Skeletal muscle satellite cell (primary cell): ENCODE measurements at regions not wholly inside any gene's neighbourhood (a gene's known extent, or its start where the extent isn't known, plus 50 kb on each side); places are given as distances from the start of the nearest gene placed in this dataset.

Experiments
- H3K27me3 ChIP-seq: 2 replicates; pipeline ENCODE4 v1.7.0; 2013; ENCODE audit warnings: low read length; ENCODE audit not compliant: control insufficient read depth, insufficient read depth
- H3K36me3 ChIP-seq: 2 replicates; pipeline ENCODE4 v1.7.0; 2013; ENCODE audit warnings: mild to moderate bottlenecking, control low read depth, low read length; ENCODE audit not compliant: insufficient read depth
- H3K4me1 ChIP-seq: 2 replicates; pipeline ENCODE4 v1.7.0; 2013; ENCODE audit warnings: low read length; ENCODE audit not compliant: control insufficient read depth, insufficient read depth
- H3K4me2 ChIP-seq: 2 replicates; pipeline ENCODE4 v1.7.0; 2013; ENCODE audit warnings: mild to moderate bottlenecking, low read length
- H3K4me3 ChIP-seq: 2 replicates; pipeline ENCODE4 v1.7.0; 2013; ENCODE audit warnings: low read length
- H3K9ac ChIP-seq: 2 replicates; pipeline ENCODE4 v1.7.0; 2013; ENCODE audit warnings: mild to moderate bottlenecking, low read depth, low read length, moderate library complexity
- H3K9me3 ChIP-seq: replicated peaks from 2 replicates; pipeline ENCODE4 v1.7.0; 2013; ENCODE audit warnings: mild to moderate bottlenecking, control low read depth, low read length

- Histone ChIP-seq H3K27me3 (no peaks in the 10 kb centered on the region), H3K4me2 (no peak overlapping the region), H3K9me3 (no peaks in the 10 kb centered on the region), H3K4me3 (no peak overlapping the region), H3K9ac (no peak overlapping the region), H3K4me1 (no peaks in the 10 kb centered on the region), H3K36me3 (no peaks in the 10 kb centered on the region)
Measured at GRCh38 chr9:74361508-74361907, 135.6 kb upstream of the RORB start.

- Histone ChIP-seq H3K4me3 (no peak overlapping the region), H3K4me2 (no peak overlapping the region), H3K27me3 (no peaks in the 10 kb centered on the region), H3K9me3 (no peaks in the 10 kb centered on the region), H3K4me1 (no peaks in the 10 kb centered on the region), H3K9ac (no peak overlapping the region), H3K36me3 (no peaks in the 10 kb centered on the region)
Measured at GRCh38 chr9:74362423-74362822, 134.7 kb upstream of the RORB start.

- no peaks in the 10 kb centered on the region for H3K27me3 ChIP-seq
- H3K4me1 ChIP-seq: no peaks in the 10 kb centered on the region
- H3K4me3 ChIP-seq: no peak overlapping the region
- no peak overlapping the region for H3K9ac ChIP-seq
- no peaks in the 10 kb centered on the region for H3K9me3 ChIP-seq
- no peaks in the 10 kb centered on the region for H3K36me3 ChIP-seq
- no peak overlapping the region for H3K4me2 ChIP-seq
Measured at GRCh38 chr9:74366111-74366510, 131.0 kb upstream of the RORB start.

GRCh38 chr9:74369844-74370243 lies 127.3 kb upstream of the RORB start:
- no peaks in the 10 kb centered on the region for H3K4me1 ChIP-seq
- no peak overlapping the region for H3K9ac ChIP-seq
- H3K27me3 ChIP-seq: no peaks in the 10 kb centered on the region
- no peaks in the 10 kb centered on the region for H3K36me3 ChIP-seq
- H3K4me3 ChIP-seq: no peak overlapping the region
- H3K4me2 ChIP-seq: no peak overlapping the region
- no peaks in the 10 kb centered on the region for H3K9me3 ChIP-seq

GRCh38 chr9:74373348-74373747 lies 123.8 kb upstream of the RORB start:
- no peak overlapping the region for H3K4me2 ChIP-seq
- no peaks in the 10 kb centered on the region for H3K9me3 ChIP-seq
- no peaks in the 10 kb centered on the region for H3K27me3 ChIP-seq
- no peak overlapping the region for H3K4me3 ChIP-seq
- H3K9ac ChIP-seq: no peak overlapping the region
- H3K36me3 ChIP-seq: no peaks in the 10 kb centered on the region
- no peaks in the 10 kb centered on the region for H3K4me1 ChIP-seq

GRCh38 chr9:74379718-74380117 lies 117.4 kb upstream of the RORB start:
- H3K9me3 ChIP-seq: no peaks in the 10 kb centered on the region
- H3K4me3 ChIP-seq: no peak overlapping the region
- no peaks in the 10 kb centered on the region for H3K4me1 ChIP-seq
- no peaks in the 10 kb centered on the region for H3K36me3 ChIP-seq
- H3K9ac ChIP-seq: no peak overlapping the region
- H3K4me2 ChIP-seq: no peak overlapping the region
- H3K27me3 ChIP-seq: no peaks in the 10 kb centered on the region

GRCh38 chr9:74391816-74392215 lies 105.3 kb upstream of the RORB start:
- Histone ChIP-seq H3K9ac (no peak overlapping the region), H3K36me3 (no peaks in the 10 kb centered on the region), H3K9me3 (no peaks in the 10 kb centered on the region), H3K27me3 (no peaks in the 10 kb centered on the region), H3K4me3 (no peak overlapping the region), H3K4me1 (peaks cover 5% of the 10 kb centered on the region), H3K4me2 (no peak overlapping the region)

- H3K4me2 ChIP-seq: no peak overlapping the region
- no peaks in the 10 kb centered on the region for H3K4me1 ChIP-seq
- H3K9me3 ChIP-seq: no peaks in the 10 kb centered on the region
- no peaks in the 10 kb centered on the region for H3K36me3 ChIP-seq
- H3K4me3 ChIP-seq: no peak overlapping the region
- H3K9ac ChIP-seq: no peak overlapping the region
- H3K27me3 ChIP-seq: no peaks in the 10 kb centered on the region
Measured at GRCh38 chr9:74403581-74403980, 93.6 kb upstream of the RORB start.

GRCh38 chr9:74404620-74405019 lies 92.5 kb upstream of the RORB start:
- no peak overlapping the region for H3K4me2 ChIP-seq
- no peaks in the 10 kb centered on the region for H3K36me3 ChIP-seq
- H3K9me3 ChIP-seq: no peaks in the 10 kb centered on the region
- no peak overlapping the region for H3K9ac ChIP-seq
- H3K4me3 ChIP-seq: no peak overlapping the region
- no peaks in the 10 kb centered on the region for H3K27me3 ChIP-seq
- H3K4me1 ChIP-seq: no peaks in the 10 kb centered on the region

GRCh38 chr9:74407166-74407565 lies 90.0 kb upstream of the RORB start:
- Histone ChIP-seq H3K4me3 (no peak overlapping the region), H3K27me3 (no peaks in the 10 kb centered on the region), H3K36me3 (no peaks in the 10 kb centered on the region), H3K9me3 (no peaks in the 10 kb centered on the region), H3K4me2 (no peak overlapping the region), H3K9ac (no peak overlapping the region), H3K4me1 (no peaks in the 10 kb centered on the region)

GRCh38 chr9:74412236-74412979 lies 84.7 kb upstream of the RORB start:
- Histone ChIP-seq H3K9ac (no peak overlapping the region), H3K4me3 (no peak overlapping the region), H3K36me3 (no peaks in the 10 kb centered on the region), H3K4me1 (no peaks in the 10 kb centered on the region), H3K27me3 (no peaks in the 10 kb centered on the region), H3K4me2 (no peak overlapping the region), H3K9me3 (no peaks in the 10 kb centered on the region)

- H3K4me3 ChIP-seq: no peak overlapping the region
- no peaks in the 10 kb centered on the region for H3K27me3 ChIP-seq
- H3K4me1 ChIP-seq: no peaks in the 10 kb centered on the region
- no peaks in the 10 kb centered on the region for H3K36me3 ChIP-seq
- H3K9ac ChIP-seq: no peak overlapping the region
- no peak overlapping the region for H3K4me2 ChIP-seq
- no peaks in the 10 kb centered on the region for H3K9me3 ChIP-seq
Measured at GRCh38 chr9:74413876-74414275, 83.3 kb upstream of the RORB start.
